K562 (cell line): ENCODE measurements at regions not wholly inside any gene's neighbourhood (a gene's known extent, or its start where the extent isn't known, plus 50 kb on each side); places are given as distances from the start of the nearest gene placed in this dataset.

Source experiments
- ATAC-seq: fragments of 200-7000 bp; cut with Tn5 transposase; 3 replicates; pipeline ENCODE4 v1.9.1; 2020; ENCODE audit warnings: moderate library complexity
- BruUV-seq: library from RNA; stranded (reverse); fragments of 400-500 nt; replicated peaks from 2 replicates; lab custom pipeline; 2021; lab: Mats Ljungman, UMichigan
- CTCF ChIA-PET: fragments of 300-600 bp; formaldehyde crosslinking; extraction: SDS; loops from one replicate; lab custom pipeline; 2021; ENCODE audit warnings: low intra/inter-chr PET ratio; lab: Yijun Ruan, JAX
- POLR2A ChIA-PET: fragments of 300-600, 350-650 bp; sonication (Branson Sonifier 250); formaldehyde crosslinking; extraction: SDS; loops from one replicate; lab custom pipeline; 2021; ENCODE audit warnings: antibody characterized with exemption, inconsistent platforms; lab: Yijun Ruan, JAX
- DNase-seq, 4 experiments: peaks; one replicate each; pipeline versions ENCODE4 v3.0.0 to v3.0.0-alpha.2; 2011 to 2018; ENCODE audit warnings: low spot score in 3 of 4, mixed read lengths in 3 of 4; ENCODE audit errors: extremely low read depth in 1 of 4
- FAIRE-seq: peaks from 2 replicates; lab custom pipeline; 2011; peaks lifted over from hg19 to GRCh38; lab: Jason Lieb, UNC
- H2AFZ ChIP-seq: 2 replicates; pipeline ENCODE4 v1.6.0; 2011; ENCODE audit warnings: low read depth, low read length, control low read depth, inconsistent platforms
- H3K27ac ChIP-seq: fragments of 200-600 bp; 3 replicates; pipeline ENCODE4 v1.8.0; 2011; ENCODE audit warnings: low read depth, mild to moderate bottlenecking, control low read depth, inconsistent platforms, low read length, moderate library complexity, mixed read lengths; ENCODE audit errors: extremely low read depth
- H3K27me3 ChIP-seq, 2 experiments: fragments of 300-600 bp in 1 of 2; 2 replicates in 1 of 2; 3 replicates in 1 of 2; pipeline versions ENCODE4 v1.6.0 to v1.8.0; 2011; ENCODE audit warnings: inconsistent platforms in 2 of 2, low read length in 2 of 2, mild to moderate bottlenecking in 1 of 2, mixed read lengths in 1 of 2, moderate library complexity in 1 of 2; ENCODE audit not compliant: control insufficient read depth in 2 of 2, insufficient read depth in 2 of 2
- H3K36me3 ChIP-seq: fragments of 300-600 bp; 3 replicates; pipeline ENCODE4 v1.8.0; 2011; ENCODE audit warnings: mild to moderate bottlenecking, low read length, inconsistent platforms; ENCODE audit not compliant: control insufficient read depth, insufficient read depth
- H3K4me1 ChIP-seq, 2 experiments: fragments of 200-600 bp in 1 of 2; replicated peaks in 1 of 2; 2 replicates in 1 of 2; 3 replicates in 1 of 2; pipeline versions ENCODE4 v1.5.1 to v1.8.0; 2011; ENCODE audit warnings: inconsistent platforms in 2 of 2, low read length in 2 of 2, mild to moderate bottlenecking in 1 of 2, mixed read lengths in 1 of 2, moderate library complexity in 1 of 2; ENCODE audit not compliant: control insufficient read depth in 2 of 2, insufficient read depth in 2 of 2
- H3K4me2 ChIP-seq: 2 replicates; pipeline ENCODE4 v1.6.1; 2011; ENCODE audit warnings: low read length, control low read depth, inconsistent platforms, mixed read lengths; ENCODE audit not compliant: insufficient read depth
- H3K4me3 ChIP-seq: fragments of 200-600 bp; sonication (generic), shearing (Covaris generic); 2 replicates; pipeline ENCODE4 v1.5.1; 2016; ENCODE audit warnings: control low read depth, inconsistent platforms
- H3K79me2 ChIP-seq: fragments of 200-600 bp; 3 replicates; pipeline ENCODE4 v1.8.0; 2011; ENCODE audit warnings: low read length, inconsistent platforms; ENCODE audit not compliant: control insufficient read depth, insufficient read depth
- H3K9ac ChIP-seq, 2 experiments: 2 replicates each; pipeline versions ENCODE4 v1.6.0 to v1.6.1; 2011; ENCODE audit warnings: low read depth in 2 of 2, low read length in 2 of 2, control low read depth in 1 of 2, inconsistent platforms in 1 of 2, mild to moderate bottlenecking in 1 of 2, mixed read lengths in 1 of 2; ENCODE audit not compliant: insufficient read depth in 1 of 2
- H3K9me1 ChIP-seq: one replicate; pipeline ENCODE4 v1.6.0; 2011; ENCODE audit warnings: inconsistent platforms, mild to moderate bottlenecking, low read length, moderate library complexity; ENCODE audit not compliant: control insufficient read depth, insufficient read depth
- H3K9me3 ChIP-seq: replicated peaks from 2 replicates; pipeline ENCODE4 v1.5.1; 2011; ENCODE audit warnings: low read depth, low read length, inconsistent platforms; ENCODE audit not compliant: control insufficient read depth, insufficient read depth
- H4K20me1 ChIP-seq: replicated peaks from 2 replicates; pipeline ENCODE4 v1.6.1; 2011; ENCODE audit warnings: low read length, inconsistent platforms, mixed read lengths; ENCODE audit not compliant: control insufficient read depth, insufficient read depth
- DACH1 ChIP-seq: fragments of 450-650 bp; IDR thresholded peaks from 2 replicates; pipeline ENCODE4 v1.6.1; 2018; ENCODE audit not compliant: partially characterized antibody
- KLF16 ChIP-seq: IDR thresholded peaks from 2 replicates; pipeline ENCODE4 v1.6.1; 2016; ENCODE audit warnings: antibody characterized with exemption
- MYBL2 ChIP-seq, 2 experiments: fragments of 450-650 bp in 1 of 2; sonication (generic) in 1 of 2; formaldehyde crosslinking in 1 of 2; IDR thresholded peaks; 2 replicates each; pipeline versions ENCODE4 v1.6.1 to v1.8.1; 2017 to 2022; ENCODE audit warnings: borderline replicate concordance in 1 of 2, inconsistent platforms in 1 of 2, low read depth in 1 of 2, mild to moderate bottlenecking in 1 of 2, missing genetic modification reagents in 1 of 2, moderate library complexity in 1 of 2
- ZNF121 ChIP-seq: sonication (generic); formaldehyde crosslinking; conservative IDR thresholded peaks from 2 replicates; pipeline ENCODE4 v1.8.0; 2022; ENCODE audit warnings: missing genetic modification reagents
- ZNF324 ChIP-seq: fragments of 250-450 bp; sonication (Bioruptor Pico); IDR thresholded peaks from 2 replicates; pipeline ENCODE4 v1.4.0; 2020; ENCODE audit warnings: mild to moderate bottlenecking
- WGBS: fragments of 100-300 bp; shearing (Covaris generic); methylation state at CpG from one replicate; pipeline ENCODE4 v1.1.6; 2016; ENCODE audit warnings: low coverage, mixed read lengths; ENCODE audit not compliant: insufficient coverage; ENCODE audit errors: missing lambda C conversion rate; 5-methylcytosine and 5-hydroxymethylcytosine counted together
- in situ Hi-C: fragments of 300-500 bp; cut with MboI; formaldehyde crosslinking; loops from 4 replicates; pipeline ENCODE4 v1.15.0; 2018; ENCODE audit warnings: inconsistent platforms, mixed read lengths
- intact Hi-C: fragments of 100-400 bp; cut with micrococcal nuclease; formaldehyde crosslinking; loops from 2 replicates; pipeline ENCODE4 v1.14.2; 2022
- TF ChIP-seq, protein P1 (sequence below): fragments of 250-450 bp; sonication (Bioruptor Pico); IDR thresholded peaks from 2 replicates; pipeline ENCODE4 v1.8.0; 2021; ENCODE audit warnings: moderate library complexity, mild to moderate bottlenecking, inconsistent platforms

DNA sequence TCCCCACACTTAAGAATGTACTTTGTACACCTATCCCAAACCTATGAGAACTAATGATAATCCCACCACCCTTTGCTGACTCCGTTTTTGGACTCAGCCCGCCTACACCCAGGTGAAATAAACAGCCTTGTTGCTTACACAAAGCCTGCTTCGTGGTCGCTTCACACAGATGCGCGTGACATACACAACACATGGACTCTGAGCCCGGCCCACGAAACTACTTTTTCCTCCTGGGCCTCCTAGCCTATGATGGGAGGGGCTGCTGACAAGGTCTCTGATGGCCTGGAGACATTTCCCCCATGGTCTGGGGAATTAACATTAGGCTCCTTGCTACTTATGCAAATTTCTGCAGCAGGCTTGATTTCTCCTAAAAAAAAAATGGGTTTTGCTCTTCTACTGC, 1176.4 kb upstream of the RAG2 start:
- Histone ChIP-seq H3K9ac (no peak overlapping the region), H3K4me3 (no peak overlapping the region), H3K9me1 (no peaks in the 10 kb centered on the region), H2AFZ (no peak overlapping the region), H3K36me3 (no peaks in the 10 kb centered on the region), H4K20me1 (no peaks in the 10 kb centered on the region), H3K27me3 (no peaks in the 10 kb centered on the region), H3K4me2 (no peak overlapping the region), H3K27ac (no peak overlapping the region), H3K79me2 (no peaks in the 10 kb centered on the region), H3K9me3 (no peaks in the 10 kb centered on the region), H3K4me1 (no peaks in the 10 kb centered on the region)
- DNase-seq (no peak), FAIRE-seq (no peak), ATAC-seq (no peak)
- in situ Hi-C loops (no loop called here), intact Hi-C loops (no loop called here)
- ChIA-PET CTCF (no interaction called here), POLR2A (no interaction called here)
- 3% methylated on average over 8 of the region's 8 CpGs for WGBS
- no peak for TF ChIP-seq ZNF324 (CRISPR knock-in tag)
- TF ChIP-seq, protein P1, sequence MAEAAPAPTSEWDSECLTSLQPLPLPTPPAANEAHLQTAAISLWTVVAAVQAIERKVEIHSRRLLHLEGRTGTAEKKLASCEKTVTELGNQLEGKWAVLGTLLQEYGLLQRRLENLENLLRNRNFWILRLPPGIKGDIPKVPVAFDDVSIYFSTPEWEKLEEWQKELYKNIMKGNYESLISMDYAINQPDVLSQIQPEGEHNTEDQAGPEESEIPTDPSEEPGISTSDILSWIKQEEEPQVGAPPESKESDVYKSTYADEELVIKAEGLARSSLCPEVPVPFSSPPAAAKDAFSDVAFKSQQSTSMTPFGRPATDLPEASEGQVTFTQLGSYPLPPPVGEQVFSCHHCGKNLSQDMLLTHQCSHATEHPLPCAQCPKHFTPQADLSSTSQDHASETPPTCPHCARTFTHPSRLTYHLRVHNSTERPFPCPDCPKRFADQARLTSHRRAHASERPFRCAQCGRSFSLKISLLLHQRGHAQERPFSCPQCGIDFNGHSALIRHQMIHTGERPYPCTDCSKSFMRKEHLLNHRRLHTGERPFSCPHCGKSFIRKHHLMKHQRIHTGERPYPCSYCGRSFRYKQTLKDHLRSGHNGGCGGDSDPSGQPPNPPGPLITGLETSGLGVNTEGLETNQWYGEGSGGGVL (CRISPR knock-in tag): no peak
- TF ChIP-seq KLF16: no peak
- no peak for TF ChIP-seq DACH1
- no peak for TF ChIP-seq ZNF121 (CRISPR knock-in tag)
- no peak for TF ChIP-seq MYBL2 (IDR thresholded peaks at IDR 0.05; ENCODE audit: low read depth)
- TF ChIP-seq MYBL2 (CRISPR knock-in tag; IDR thresholded peaks at IDR 0.05; ENCODE audit: borderline replicate concordance): no peak
- BruUV-seq: no TSS peak
